GM12878 (cell line): ENCODE measurements at regions not wholly inside any gene's neighbourhood (a gene's known extent, or its start where the extent isn't known, plus 50 kb on each side); places are given as distances from the start of the nearest gene placed in this dataset.

Experiments used
- BHLHE40 ChIP-seq, 2 experiments: fragments of 450-650 bp in 1 of 2; IDR thresholded peaks; 2 replicates each; pipeline ENCODE4 v1.6.1; 2011 to 2017; ENCODE audit warnings: low read depth in 2 of 2, borderline replicate concordance in 1 of 2, improper control_type of control experiment in 1 of 2, low read length in 1 of 2, mild to moderate bottlenecking in 1 of 2
- EP300 ChIP-seq, 2 experiments: fragments of 150-350 bp in 1 of 2; IDR thresholded peaks; 2 replicates each; pipeline ENCODE4 v1.6.1; 2011 to 2012; ENCODE audit warnings: low read depth in 2 of 2, low read length in 2 of 2, borderline replicate concordance in 1 of 2, improper control_type of control experiment in 1 of 2, inconsistent platforms in 1 of 2; ENCODE audit not compliant: control insufficient read depth in 1 of 2
- FOXK2 ChIP-seq: fragments of 450-650 bp; IDR thresholded peaks from 2 replicates; pipeline ENCODE4 v1.6.1; 2017; ENCODE audit warnings: mild to moderate bottlenecking, moderate library complexity
- MXI1 ChIP-seq: fragments of 150-350 bp; IDR thresholded peaks from 2 replicates; pipeline ENCODE4 v1.6.1; 2011; ENCODE audit warnings: low read depth, mild to moderate bottlenecking, inconsistent platforms, low read length, improper control_type of control experiment
- NRF1 ChIP-seq: conservative IDR thresholded peaks from 2 replicates; pipeline ENCODE4 v1.6.1; 2011; ENCODE audit warnings: mild to moderate bottlenecking, low read depth, low read length, improper control_type of control experiment
- PAX5 ChIP-seq: IDR thresholded peaks from 2 replicates; pipeline ENCODE4 v1.6.1; 2011; ENCODE audit warnings: low read depth, low read length, borderline replicate concordance
- POLR2A ChIP-seq: IDR thresholded peaks from 2 replicates; pipeline ENCODE4 v1.6.1; 2011; ENCODE audit warnings: low read depth, mild to moderate bottlenecking, low read length
- POLR2AphosphoS2 ChIP-seq: IDR thresholded peaks from 2 replicates; pipeline ENCODE4 v1.6.1; 2011; ENCODE audit warnings: low read depth, mild to moderate bottlenecking, low read length, improper control_type of control experiment, moderate library complexity
- RAD21 ChIP-seq: IDR thresholded peaks from 2 replicates; pipeline ENCODE4 v1.6.1; 2011; ENCODE audit warnings: mild to moderate bottlenecking, low read depth, low read length, moderate library complexity; ENCODE audit not compliant: insufficient read depth
- RCOR1 ChIP-seq: conservative IDR thresholded peaks from 2 replicates; pipeline ENCODE4 v1.6.1; 2012; ENCODE audit warnings: low read depth, low read length, improper control_type of control experiment
- TCF7 ChIP-seq: IDR thresholded peaks from 2 replicates; pipeline ENCODE4 v1.6.1; 2014; ENCODE audit warnings: antibody characterized with exemption, borderline replicate concordance
- USF1 ChIP-seq: IDR thresholded peaks from 2 replicates; pipeline ENCODE4 v1.6.1; 2011; ENCODE audit warnings: borderline replicate concordance, low read depth, mild to moderate bottlenecking, moderate library complexity, mixed read lengths, low read length; ENCODE audit not compliant: insufficient read depth; ENCODE audit errors: extremely low read length
- TF ChIP-seq, protein P1 (sequence below), 3 experiments: IDR thresholded peaks in 2 of 3; conservative IDR thresholded peaks in 1 of 3; 2 replicates each; pipeline ENCODE4 v1.5.1; 2011; ENCODE audit warnings: low read depth in 3 of 3, low read length in 3 of 3, mild to moderate bottlenecking in 3 of 3, control low read depth in 2 of 3, moderate library complexity in 2 of 3, inconsistent platforms in 1 of 3, mixed read lengths in 1 of 3; ENCODE audit not compliant: control insufficient read depth in 2 of 3, insufficient read depth in 1 of 3; ENCODE audit errors: extremely low read depth in 1 of 3
- TF ChIP-seq, protein P2 (sequence below): IDR thresholded peaks from 2 replicates; pipeline ENCODE4 v1.6.1; 2012; ENCODE audit warnings: mild to moderate bottlenecking, low read depth, low read length

DNA sequence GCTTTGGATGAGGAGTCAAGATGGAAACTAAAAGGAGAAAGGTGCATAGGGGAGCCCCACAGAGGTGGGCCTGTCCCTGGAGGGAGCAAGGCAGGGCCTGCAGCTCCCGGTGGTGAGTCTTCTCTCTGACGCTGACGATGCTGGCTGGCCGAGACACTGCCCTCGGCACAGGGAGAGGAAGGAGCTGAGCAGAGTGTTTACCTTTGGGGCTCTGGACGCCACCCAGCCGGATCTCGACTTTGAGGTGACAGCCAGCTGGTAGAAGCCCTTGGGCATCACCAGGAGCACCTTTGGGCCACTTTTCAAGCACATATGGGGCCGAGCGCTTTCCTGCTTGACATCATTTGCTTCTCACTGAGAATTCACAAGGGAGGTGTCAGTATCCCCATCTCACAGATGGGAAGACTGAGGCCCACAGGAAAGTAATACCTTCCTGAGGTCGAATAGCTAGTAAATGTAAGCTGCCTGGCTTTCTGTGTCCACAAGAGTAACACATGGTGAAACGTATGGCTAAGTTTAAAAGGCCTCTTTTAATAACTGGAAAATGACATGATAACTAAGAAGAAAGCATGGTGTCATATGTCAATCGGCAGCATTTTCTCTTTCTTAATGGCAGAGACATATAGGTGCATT is 294.3 kb upstream of the TNRC6C start:
- TF ChIP-seq PAX5 (no peak), RAD21 (no peak), BHLHE40 (IDR thresholded peaks at IDR 0.05; ENCODE audit: borderline replicate concordance in 1 of 2, low read depth in 2 of 2, low read length in 1 of 2) (no peak), POLR2A (no peak), FOXK2 (no peak), POLR2AphosphoS2 (no peak), RCOR1 (no peak), MXI1 (no peak), EP300 (IDR thresholded peaks at IDR 0.05; ENCODE audit: borderline replicate concordance in 1 of 2, control insufficient read depth in 1 of 2, low read depth in 2 of 2, low read length in 2 of 2) (no peak), USF1 (no peak), TCF7 (no peak), NRF1 (no peak)
- TF ChIP-seq, protein P1, sequence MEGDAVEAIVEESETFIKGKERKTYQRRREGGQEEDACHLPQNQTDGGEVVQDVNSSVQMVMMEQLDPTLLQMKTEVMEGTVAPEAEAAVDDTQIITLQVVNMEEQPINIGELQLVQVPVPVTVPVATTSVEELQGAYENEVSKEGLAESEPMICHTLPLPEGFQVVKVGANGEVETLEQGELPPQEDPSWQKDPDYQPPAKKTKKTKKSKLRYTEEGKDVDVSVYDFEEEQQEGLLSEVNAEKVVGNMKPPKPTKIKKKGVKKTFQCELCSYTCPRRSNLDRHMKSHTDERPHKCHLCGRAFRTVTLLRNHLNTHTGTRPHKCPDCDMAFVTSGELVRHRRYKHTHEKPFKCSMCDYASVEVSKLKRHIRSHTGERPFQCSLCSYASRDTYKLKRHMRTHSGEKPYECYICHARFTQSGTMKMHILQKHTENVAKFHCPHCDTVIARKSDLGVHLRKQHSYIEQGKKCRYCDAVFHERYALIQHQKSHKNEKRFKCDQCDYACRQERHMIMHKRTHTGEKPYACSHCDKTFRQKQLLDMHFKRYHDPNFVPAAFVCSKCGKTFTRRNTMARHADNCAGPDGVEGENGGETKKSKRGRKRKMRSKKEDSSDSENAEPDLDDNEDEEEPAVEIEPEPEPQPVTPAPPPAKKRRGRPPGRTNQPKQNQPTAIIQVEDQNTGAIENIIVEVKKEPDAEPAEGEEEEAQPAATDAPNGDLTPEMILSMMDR (IDR thresholded peaks at IDR 0.05 in 2 of 3, conservative IDR thresholded peaks at IDR 0.05 in 1 of 3; ENCODE audit: control insufficient read depth in 2 of 3, extremely low read depth in 1 of 3, insufficient read depth in 1 of 3, low read depth in 3 of 3, low read length in 3 of 3) = no peak
- TF ChIP-seq, protein P2, sequence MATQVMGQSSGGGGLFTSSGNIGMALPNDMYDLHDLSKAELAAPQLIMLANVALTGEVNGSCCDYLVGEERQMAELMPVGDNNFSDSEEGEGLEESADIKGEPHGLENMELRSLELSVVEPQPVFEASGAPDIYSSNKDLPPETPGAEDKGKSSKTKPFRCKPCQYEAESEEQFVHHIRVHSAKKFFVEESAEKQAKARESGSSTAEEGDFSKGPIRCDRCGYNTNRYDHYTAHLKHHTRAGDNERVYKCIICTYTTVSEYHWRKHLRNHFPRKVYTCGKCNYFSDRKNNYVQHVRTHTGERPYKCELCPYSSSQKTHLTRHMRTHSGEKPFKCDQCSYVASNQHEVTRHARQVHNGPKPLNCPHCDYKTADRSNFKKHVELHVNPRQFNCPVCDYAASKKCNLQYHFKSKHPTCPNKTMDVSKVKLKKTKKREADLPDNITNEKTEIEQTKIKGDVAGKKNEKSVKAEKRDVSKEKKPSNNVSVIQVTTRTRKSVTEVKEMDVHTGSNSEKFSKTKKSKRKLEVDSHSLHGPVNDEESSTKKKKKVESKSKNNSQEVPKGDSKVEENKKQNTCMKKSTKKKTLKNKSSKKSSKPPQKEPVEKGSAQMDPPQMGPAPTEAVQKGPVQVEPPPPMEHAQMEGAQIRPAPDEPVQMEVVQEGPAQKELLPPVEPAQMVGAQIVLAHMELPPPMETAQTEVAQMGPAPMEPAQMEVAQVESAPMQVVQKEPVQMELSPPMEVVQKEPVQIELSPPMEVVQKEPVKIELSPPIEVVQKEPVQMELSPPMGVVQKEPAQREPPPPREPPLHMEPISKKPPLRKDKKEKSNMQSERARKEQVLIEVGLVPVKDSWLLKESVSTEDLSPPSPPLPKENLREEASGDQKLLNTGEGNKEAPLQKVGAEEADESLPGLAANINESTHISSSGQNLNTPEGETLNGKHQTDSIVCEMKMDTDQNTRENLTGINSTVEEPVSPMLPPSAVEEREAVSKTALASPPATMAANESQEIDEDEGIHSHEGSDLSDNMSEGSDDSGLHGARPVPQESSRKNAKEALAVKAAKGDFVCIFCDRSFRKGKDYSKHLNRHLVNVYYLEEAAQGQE = no peak
